ENCODE measurements at regions not wholly inside any gene's neighbourhood (a gene's known extent, or its start where the extent isn't known, plus 50 kb on each side); places are given as distances from the start of the nearest gene placed in this dataset.

DNA sequence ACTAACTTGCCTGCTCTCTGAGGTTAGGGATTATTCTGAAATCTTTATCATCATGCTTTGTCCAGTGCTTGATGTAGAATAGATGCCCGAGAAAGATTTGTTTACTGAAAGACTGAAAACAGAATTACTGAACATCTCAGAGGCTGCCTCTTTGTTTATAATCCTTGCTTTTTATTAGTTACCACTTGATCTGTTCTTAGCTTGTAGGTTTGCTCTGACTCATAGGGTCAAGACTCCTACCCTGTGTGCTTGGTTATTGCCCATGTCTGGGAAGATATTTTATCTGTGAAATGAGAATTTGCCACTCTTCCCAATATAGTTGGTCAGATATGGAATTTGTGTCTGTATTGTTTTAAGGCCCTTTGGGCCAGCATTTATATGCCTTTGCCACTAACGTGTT, 675.3 kb downstream of the DIAPH3 start:
- no peak for DNase-seq (ENCODE audit: low spot score)
- TF ChIP-seq, protein P1, sequence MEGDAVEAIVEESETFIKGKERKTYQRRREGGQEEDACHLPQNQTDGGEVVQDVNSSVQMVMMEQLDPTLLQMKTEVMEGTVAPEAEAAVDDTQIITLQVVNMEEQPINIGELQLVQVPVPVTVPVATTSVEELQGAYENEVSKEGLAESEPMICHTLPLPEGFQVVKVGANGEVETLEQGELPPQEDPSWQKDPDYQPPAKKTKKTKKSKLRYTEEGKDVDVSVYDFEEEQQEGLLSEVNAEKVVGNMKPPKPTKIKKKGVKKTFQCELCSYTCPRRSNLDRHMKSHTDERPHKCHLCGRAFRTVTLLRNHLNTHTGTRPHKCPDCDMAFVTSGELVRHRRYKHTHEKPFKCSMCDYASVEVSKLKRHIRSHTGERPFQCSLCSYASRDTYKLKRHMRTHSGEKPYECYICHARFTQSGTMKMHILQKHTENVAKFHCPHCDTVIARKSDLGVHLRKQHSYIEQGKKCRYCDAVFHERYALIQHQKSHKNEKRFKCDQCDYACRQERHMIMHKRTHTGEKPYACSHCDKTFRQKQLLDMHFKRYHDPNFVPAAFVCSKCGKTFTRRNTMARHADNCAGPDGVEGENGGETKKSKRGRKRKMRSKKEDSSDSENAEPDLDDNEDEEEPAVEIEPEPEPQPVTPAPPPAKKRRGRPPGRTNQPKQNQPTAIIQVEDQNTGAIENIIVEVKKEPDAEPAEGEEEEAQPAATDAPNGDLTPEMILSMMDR (IDR thresholded peaks at IDR 0.05; ENCODE audit: extremely low read depth, missing control alignments): no peak

DNA sequence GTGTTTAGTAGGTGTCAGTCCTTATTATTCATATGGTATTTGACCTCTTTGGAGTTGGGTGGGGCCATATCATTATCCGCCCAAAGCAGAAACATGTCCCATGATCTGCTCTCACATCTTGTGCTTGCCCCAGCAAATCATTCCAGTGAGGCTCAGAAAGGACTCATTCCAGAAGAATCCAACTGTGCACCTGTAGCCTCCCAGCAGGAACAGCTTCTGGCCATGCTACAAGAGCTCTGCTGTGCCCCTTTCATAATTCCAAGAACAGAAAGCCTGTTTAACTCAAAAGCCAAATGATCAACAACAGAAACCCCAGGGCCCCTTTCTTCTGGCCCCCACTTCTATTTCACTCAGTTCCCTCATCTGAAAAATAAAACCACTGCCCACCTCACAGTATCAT, 673.1 kb downstream of the DIAPH3 start:
- no peak for DNase-seq (ENCODE audit: low spot score)
- TF ChIP-seq, protein P1 (IDR thresholded peaks at IDR 0.05; ENCODE audit: extremely low read depth, missing control alignments): no peak

DNA sequence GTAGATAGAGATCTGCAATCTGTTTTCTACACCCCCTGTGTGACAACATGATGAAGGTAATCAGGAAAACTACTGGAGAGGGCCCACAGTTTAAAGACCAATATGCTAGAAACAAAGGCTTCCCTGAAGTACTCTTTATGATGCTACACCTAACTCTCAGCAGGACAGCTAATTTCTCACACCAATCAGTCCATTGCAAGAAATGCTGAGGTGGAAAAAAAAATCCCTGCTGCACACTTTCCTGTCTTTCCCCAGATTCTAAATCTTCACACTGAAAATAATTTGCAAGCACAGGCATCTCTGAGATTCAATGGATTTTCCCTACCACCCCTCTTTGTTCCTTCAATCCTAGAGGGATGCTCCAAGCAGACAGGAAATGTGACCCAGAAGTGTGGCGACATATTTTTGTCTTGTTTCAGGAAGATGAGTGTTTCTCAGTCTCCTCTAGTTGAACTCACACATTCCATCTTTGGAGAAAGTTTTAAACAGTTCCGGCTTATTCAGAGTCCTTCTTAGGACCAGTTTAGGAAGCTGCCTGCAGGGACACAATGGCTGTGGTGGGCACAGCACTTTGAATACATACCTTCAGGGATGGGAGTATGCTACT, 671.6 kb downstream of the DIAPH3 start:
- TF ChIP-seq, protein P1 (IDR thresholded peaks at IDR 0.05; ENCODE audit: extremely low read depth, missing control alignments): no peak
- DNase-seq (ENCODE audit: low spot score): no peak

DNA sequence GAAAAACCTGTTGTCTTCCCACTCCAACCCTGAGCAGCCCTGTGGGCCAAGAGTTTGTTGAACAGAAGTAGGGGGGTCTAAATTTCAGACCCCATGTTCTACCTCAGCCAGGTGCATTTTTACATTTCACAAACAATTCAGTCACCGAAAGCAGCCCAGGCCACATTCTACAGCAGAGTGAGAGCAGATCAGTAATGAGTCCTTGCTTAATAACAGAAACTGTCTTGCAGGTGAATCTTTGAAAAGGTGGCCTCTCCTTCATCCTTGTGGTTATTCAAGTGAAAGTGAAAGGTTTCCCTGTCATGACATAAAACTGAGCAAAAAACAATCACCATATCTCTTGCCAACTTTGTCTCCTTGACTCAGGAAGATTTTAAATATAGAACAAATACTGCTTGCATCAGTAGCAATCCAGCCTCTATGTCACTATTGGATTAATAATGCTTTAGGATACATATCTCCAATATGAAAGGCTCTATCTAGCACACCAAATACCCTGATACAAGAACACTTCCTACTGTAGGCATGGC, 670.2 kb downstream of the DIAPH3 start:
- no peak for DNase-seq (ENCODE audit: low spot score)
- TF ChIP-seq, protein P1 (IDR thresholded peaks at IDR 0.05; ENCODE audit: extremely low read depth, missing control alignments): no peak

DNA sequence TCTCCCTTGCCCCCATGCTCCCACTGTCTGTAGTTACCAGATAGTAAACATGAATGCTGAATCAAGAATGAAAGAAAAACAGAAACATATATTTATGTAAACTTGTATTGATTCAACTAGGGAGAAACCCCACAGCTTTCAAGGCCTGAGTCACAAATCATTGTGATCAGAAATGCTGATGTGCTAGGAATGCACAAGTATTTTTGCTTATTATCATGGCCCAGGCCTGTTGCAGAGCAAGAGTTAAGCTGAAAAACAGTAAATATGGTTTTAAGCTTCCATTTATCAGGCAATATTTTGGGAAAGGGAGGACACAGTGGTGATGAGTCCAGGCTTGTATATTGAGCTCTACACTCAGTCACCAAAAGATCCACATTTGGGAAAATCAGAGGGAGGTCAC, 669.6 kb downstream of the DIAPH3 start:
- TF ChIP-seq, protein P1 (IDR thresholded peaks at IDR 0.05; ENCODE audit: extremely low read depth, missing control alignments): no peak
- no peak for DNase-seq (ENCODE audit: low spot score)

DNA sequence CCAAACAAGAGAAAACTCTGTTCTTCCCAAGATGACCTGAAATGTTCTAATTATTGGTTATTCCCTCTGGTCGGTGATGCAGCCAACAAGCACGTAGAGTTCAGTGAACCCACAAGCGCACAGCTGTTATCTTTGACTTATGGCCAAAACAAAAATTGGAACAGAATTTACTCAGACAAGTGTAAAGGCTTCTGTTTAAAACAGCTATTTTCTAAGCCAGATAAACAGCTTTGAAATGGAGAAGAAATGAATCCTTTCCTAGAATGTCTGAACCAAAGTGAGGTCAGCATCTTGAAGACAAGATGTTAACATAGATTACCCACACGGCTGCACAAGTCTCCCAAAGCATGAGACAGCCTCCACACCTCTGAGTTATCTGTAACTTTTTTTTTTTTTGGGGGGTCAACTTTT, 669.2 kb downstream of the DIAPH3 start:
- TF ChIP-seq, protein P1 (IDR thresholded peaks at IDR 0.05; ENCODE audit: extremely low read depth, missing control alignments): no peak
- no peak for DNase-seq (ENCODE audit: low spot score)

DNA sequence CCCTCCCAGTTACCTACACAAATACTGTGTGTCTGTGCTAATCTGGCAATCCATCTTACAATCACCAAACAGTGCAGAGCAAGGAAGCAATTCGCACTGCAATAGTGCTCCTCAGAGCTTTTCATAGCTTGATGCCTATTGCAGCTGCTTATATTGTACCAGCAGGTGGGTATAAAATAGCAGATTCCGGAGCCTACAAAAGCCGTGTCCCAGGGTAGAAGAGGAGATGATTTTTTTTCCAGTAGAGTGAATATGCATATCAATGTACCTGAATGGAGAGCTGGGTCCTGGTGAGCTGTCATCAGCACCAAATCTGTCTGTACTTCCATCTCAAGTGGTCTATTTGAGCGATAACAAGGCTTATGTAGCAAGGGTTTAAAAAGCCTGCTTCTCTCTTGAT, 668.4 kb downstream of the DIAPH3 start:
- TF ChIP-seq, protein P1 (IDR thresholded peaks at IDR 0.05; ENCODE audit: extremely low read depth, missing control alignments): no peak
- no peak for DNase-seq (ENCODE audit: low spot score)
